Stimulated activated CD4-positive, alpha-beta T cell treated with anti-CD3 and anti-CD28 coated beads, Interleukin-12 subunit alpha, Interleukin-12 subunit beta, amount 100 ng/mL, for 48 hours (primary cell): ENCODE measurements at regions not wholly inside any gene's neighbourhood (a gene's known extent, or its start where the extent isn't known, plus 50 kb on each side); places are given as distances from the start of the nearest gene placed in this dataset.
A peak's percentile ranks its signal among the peaks of the same experiment; 100 is the strongest.
"Not testable (repeated sequence)": the region's sequence is repeated elsewhere in the genome, so short reads cannot be mapped to it uniquely, and the experiment has no call there.

Source experiments
- DNase-seq, 3 donors: peaks; one replicate each; pipeline ENCODE4 v3.0.0-alpha.2; 2020; ENCODE audit warnings: low read depth in 2 of 3, low spot score in 1 of 3

GRCh38 chr12:59155448-59155847 is 235.1 kb upstream of the LRIG3 start:
- DNase-seq = no peak

- DNase-seq = no peak
Measured at GRCh38 chr12:59151243-59151642, 230.9 kb upstream of the LRIG3 start.

GRCh38 chr12:59149995-59150642 is 229.8 kb upstream of the LRIG3 start:
- peak in 1 of 3 donors; percentile 7 for DNase-seq

GRCh38 chr12:59147791-59148190 is 227.5 kb upstream of the LRIG3 start:
- no peak for DNase-seq

GRCh38 chr12:59142183-59142790 is 222.0 kb upstream of the LRIG3 start:
- no peak for DNase-seq

- no peak for DNase-seq
Measured at GRCh38 chr12:59134750-59135149, 214.4 kb upstream of the LRIG3 start.

- no peak for DNase-seq
Measured at GRCh38 chr12:59131462-59131861, 211.2 kb upstream of the LRIG3 start.

GRCh38 chr12:59122784-59123183 is 202.5 kb upstream of the LRIG3 start:
- DNase-seq = no peak

- no peak for DNase-seq
Measured at GRCh38 chr12:59121451-59121850, 201.1 kb upstream of the LRIG3 start.

GRCh38 chr12:59119676-59120075 is 199.4 kb upstream of the LRIG3 start:
- no peak for DNase-seq

GRCh38 chr12:59118356-59118755 is 198.1 kb upstream of the LRIG3 start:
- DNase-seq = no peak

GRCh38 chr12:59115995-59116394 is 195.7 kb upstream of the LRIG3 start:
- DNase-seq = no peak

GRCh38 chr12:59115526-59115925 is 195.2 kb upstream of the LRIG3 start:
- no peak for DNase-seq

GRCh38 chr12:59113831-59114615 is 193.7 kb upstream of the LRIG3 start:
- peak; percentile 28 to 50 (median 37) for DNase-seq

GRCh38 chr12:59111851-59112250 is 191.5 kb upstream of the LRIG3 start:
- no peak for DNase-seq

- not testable (repeated sequence) for DNase-seq
Measured at GRCh38 chr12:59108516-59108915, 188.2 kb upstream of the LRIG3 start.

- DNase-seq = no peak
Measured at GRCh38 chr12:59100585-59100984, 180.3 kb upstream of the LRIG3 start.

- no peak for DNase-seq
Measured at GRCh38 chr12:59097876-59098275, 177.6 kb upstream of the LRIG3 start.

- no peak for DNase-seq
Measured at GRCh38 chr12:59096246-59096645, 175.9 kb upstream of the LRIG3 start.

- no peak for DNase-seq
Measured at GRCh38 chr12:59093073-59093772, 172.9 kb upstream of the LRIG3 start.

- no peak for DNase-seq
Measured at GRCh38 chr12:59088673-59089072, 168.4 kb upstream of the LRIG3 start.

- no peak for DNase-seq
Measured at GRCh38 chr12:59087691-59088090, 167.4 kb upstream of the LRIG3 start.
